ENCODE measurements at regions not wholly inside any gene's neighbourhood (a gene's known extent, or its start where the extent isn't known, plus 50 kb on each side); places are given as distances from the start of the nearest gene placed in this dataset.
"Not testable (repeated sequence)": the region's sequence is repeated elsewhere in the genome, so short reads cannot be mapped to it uniquely, and the experiment has no call there.

DNA sequence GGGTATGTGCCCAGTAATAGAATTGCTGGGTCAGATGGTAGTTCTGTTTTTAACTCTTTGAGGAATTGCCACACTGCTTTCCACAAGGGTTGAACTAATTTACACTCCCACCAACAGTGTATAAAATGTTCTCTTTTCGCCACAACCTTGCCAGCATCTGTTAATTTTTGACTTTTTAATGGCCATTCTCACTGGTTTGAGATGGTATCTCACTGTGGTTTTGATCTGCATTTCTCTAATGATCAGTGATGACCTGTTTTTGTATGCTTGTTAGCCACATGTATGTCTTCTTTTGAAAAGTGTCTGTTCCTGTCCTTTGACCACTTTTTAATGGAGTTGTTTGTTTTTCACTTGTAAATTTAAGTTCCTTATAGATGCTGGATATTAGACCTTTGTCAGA lies 486.2 kb upstream of the TNP1 start:
- TF ChIP-seq, protein P1, sequence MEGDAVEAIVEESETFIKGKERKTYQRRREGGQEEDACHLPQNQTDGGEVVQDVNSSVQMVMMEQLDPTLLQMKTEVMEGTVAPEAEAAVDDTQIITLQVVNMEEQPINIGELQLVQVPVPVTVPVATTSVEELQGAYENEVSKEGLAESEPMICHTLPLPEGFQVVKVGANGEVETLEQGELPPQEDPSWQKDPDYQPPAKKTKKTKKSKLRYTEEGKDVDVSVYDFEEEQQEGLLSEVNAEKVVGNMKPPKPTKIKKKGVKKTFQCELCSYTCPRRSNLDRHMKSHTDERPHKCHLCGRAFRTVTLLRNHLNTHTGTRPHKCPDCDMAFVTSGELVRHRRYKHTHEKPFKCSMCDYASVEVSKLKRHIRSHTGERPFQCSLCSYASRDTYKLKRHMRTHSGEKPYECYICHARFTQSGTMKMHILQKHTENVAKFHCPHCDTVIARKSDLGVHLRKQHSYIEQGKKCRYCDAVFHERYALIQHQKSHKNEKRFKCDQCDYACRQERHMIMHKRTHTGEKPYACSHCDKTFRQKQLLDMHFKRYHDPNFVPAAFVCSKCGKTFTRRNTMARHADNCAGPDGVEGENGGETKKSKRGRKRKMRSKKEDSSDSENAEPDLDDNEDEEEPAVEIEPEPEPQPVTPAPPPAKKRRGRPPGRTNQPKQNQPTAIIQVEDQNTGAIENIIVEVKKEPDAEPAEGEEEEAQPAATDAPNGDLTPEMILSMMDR (IDR thresholded peaks at IDR 0.05; ENCODE audit: poor library complexity) = not testable (repeated sequence)
- not testable (repeated sequence) for TF ChIP-seq EZH2 (IDR thresholded peaks at IDR 0.05; ENCODE audit: borderline replicate concordance)
